PC-9 (cell line): ENCODE measurements at regions not wholly inside any gene's neighbourhood (a gene's known extent, or its start where the extent isn't known, plus 50 kb on each side); places are given as distances from the start of the nearest gene placed in this dataset.
A peak's percentile ranks its signal among the peaks of the same experiment; 100 is the strongest.
"Not testable (repeated sequence)": the region's sequence is repeated elsewhere in the genome, so short reads cannot be mapped to it uniquely, and the experiment has no call there.

ENCODE experiments used
- BruUV-seq: library from RNA; stranded (reverse); fragments of 400-500 nt; replicated peaks from 2 replicates; lab custom pipeline; 2021; lab: Mats Ljungman, UMichigan
- CTCF ChIA-PET: fragments of 300-600 bp; sonication (Branson Sonifier 250); formaldehyde crosslinking; loops from one replicate; lab custom pipeline; 2022; ENCODE audit warnings: antibody characterized with exemption; lab: Charles Lee
- POLR2A ChIA-PET: fragments of 300-600 bp; sonication (Branson Sonifier 250); formaldehyde crosslinking; loops from one replicate; lab custom pipeline; 2022; ENCODE audit warnings: antibody characterized with exemption; ENCODE audit not compliant: unreplicated experiment; lab: Charles Lee
- DNase-seq, 2 experiments: peaks; one replicate each; pipeline versions ENCODE4 v3.0.0 to v3.0.0-alpha.2; 2015 to 2022; ENCODE audit warnings: mixed read lengths in 1 of 2
- H2AFZ ChIP-seq: fragments of 200-600 bp; sonication (generic); 2 replicates; pipeline ENCODE4 v1.8.1; 2017; ENCODE audit warnings: antibody characterized with exemption
- H3F3A ChIP-seq: fragments of 200-600 bp; sonication (generic); 2 replicates; pipeline ENCODE4 v1.8.1; 2017; ENCODE audit warnings: antibody characterized with exemption, mild to moderate bottlenecking, low read depth; ENCODE audit not compliant: insufficient read depth
- H3K27ac ChIP-seq: fragments of 200-600 bp; sonication (generic); 2 replicates; pipeline ENCODE4 v1.6.1; 2016; ENCODE audit warnings: mixed run types
- H3K27me3 ChIP-seq: fragments of 200-600 bp; sonication (generic); 2 replicates; pipeline ENCODE4 v1.6.1; 2016; ENCODE audit warnings: low read depth, mixed run types; ENCODE audit not compliant: insufficient read depth
- H3K36me3 ChIP-seq: fragments of 200-600 bp; sonication (generic); 2 replicates; pipeline ENCODE4 v1.6.1; 2016; ENCODE audit warnings: low read depth, mixed run types
- H3K4me1 ChIP-seq: fragments of 200-600 bp; sonication (generic); replicated peaks from 2 replicates; pipeline ENCODE4 v1.6.1; 2016; ENCODE audit warnings: mixed run types; ENCODE audit not compliant: insufficient read depth
- H3K4me2 ChIP-seq: fragments of 200-600 bp; sonication (generic); 2 replicates; pipeline ENCODE4 v1.6.1; 2017; ENCODE audit warnings: mixed run types
- H3K4me3 ChIP-seq: fragments of 200-600 bp; sonication (generic); 2 replicates; pipeline ENCODE4 v1.6.1; 2016; ENCODE audit warnings: mixed run types
- H3K79me2 ChIP-seq: fragments of 200-600 bp; sonication (generic); 2 replicates; pipeline ENCODE4 v1.6.1; 2017; ENCODE audit warnings: low read depth, mixed run types
- H3K9me2 ChIP-seq: fragments of 200-600 bp; sonication (generic); 2 replicates; pipeline ENCODE4 v1.8.1; 2017; ENCODE audit warnings: mild to moderate bottlenecking; ENCODE audit not compliant: insufficient read depth
- H3K9me3 ChIP-seq: fragments of 200-600 bp; sonication (generic); 2 replicates; pipeline ENCODE4 v1.8.1; 2016; ENCODE audit warnings: low read depth; ENCODE audit not compliant: insufficient read depth
- H4K20me1 ChIP-seq: fragments of 200-600 bp; sonication (generic); 2 replicates; pipeline ENCODE4 v1.8.1; 2017; ENCODE audit not compliant: insufficient read depth
- CTCF ChIP-seq: fragments of 200-600 bp; sonication (generic); conservative IDR thresholded peaks from 2 replicates; pipeline ENCODE4 v1.6.1; 2017; ENCODE audit warnings: mixed run types, antibody characterized with exemption, mild to moderate bottlenecking, moderate library complexity
- EZH2 ChIP-seq: fragments of 200-600 bp; sonication (generic); IDR thresholded peaks from 2 replicates; pipeline ENCODE4 v1.8.0; 2017; ENCODE audit warnings: antibody characterized with exemption, low read depth
- intact Hi-C: fragments of 100-400 bp; cut with micrococcal nuclease; formaldehyde crosslinking; loops from one replicate; pipeline ENCODE4 v1.10.0; 2022; ENCODE audit not compliant: unreplicated experiment

- Histone ChIP-seq H3K9me2 (no peaks in the 10 kb centered on the region), H3K4me2 (no peak overlapping the region), H2AFZ (no peak overlapping the region), H3K9me3 (peaks cover 21% of the 10 kb centered on the region), H3K4me3 (no peak overlapping the region), H3K27ac (no peak overlapping the region), H3K36me3 (no peaks in the 10 kb centered on the region), H4K20me1 (no peaks in the 10 kb centered on the region), H3F3A (no peaks in the 10 kb centered on the region), H3K79me2 (no peaks in the 10 kb centered on the region), H3K4me1 (no peaks in the 10 kb centered on the region), H3K27me3 (no peaks in the 10 kb centered on the region)
- TF ChIP-seq EZH2: no peak
- TF ChIP-seq CTCF: no peak
- ChIA-PET CTCF (no interaction called here), POLR2A (no interaction called here)
- DNase-seq: no peak
- no TSS peak for BruUV-seq
- intact Hi-C loops: no loop called here
Observed at GRCh38 chr5:42317575-42317974, 105.7 kb upstream of the GHR start.

GRCh38 chr5:42319546-42319945 lies 103.7 kb upstream of the GHR start:
- BruUV-seq, POLR2A ChIA-PET, CTCF ChIA-PET, H3K4me2 ChIP-seq, H3F3A ChIP-seq, H3K4me3 ChIP-seq, H3K27me3 ChIP-seq, H2AFZ ChIP-seq, H4K20me1 ChIP-seq, H3K79me2 ChIP-seq, H3K4me1 ChIP-seq, H3K9me2 ChIP-seq, H3K36me3 ChIP-seq, intact Hi-C loops, H3K27ac ChIP-seq: not testable (repeated sequence)
- DNase-seq: peak; percentile 10 to 64
- peaks cover 21% of the 10 kb centered on the region for H3K9me3 ChIP-seq

GRCh38 chr5:42321785-42322184 lies 101.5 kb upstream of the GHR start:
- H3K9me3 ChIP-seq: peaks cover 21% of the 10 kb centered on the region
- BruUV-seq: no TSS peak
- H3K79me2 ChIP-seq: no peaks in the 10 kb centered on the region

More at GRCh38 chr5:42321785-42322184, 101.5 kb upstream of the GHR start:
- CTCF ChIA-PET: no interaction called here
- Histone ChIP-seq H3K36me3 (no peaks in the 10 kb centered on the region), H3K27ac (no peak overlapping the region), H2AFZ (no peak overlapping the region), H3F3A (no peaks in the 10 kb centered on the region), H4K20me1 (no peaks in the 10 kb centered on the region), H3K27me3 (no peaks in the 10 kb centered on the region), H3K9me2 (no peaks in the 10 kb centered on the region), H3K4me1 (no peaks in the 10 kb centered on the region), H3K4me3 (no peak overlapping the region), H3K4me2 (no peak overlapping the region)
- intact Hi-C loops: no loop called here
- TF ChIP-seq CTCF (no peak), EZH2 (no peak)
- DNase-seq: no peak
- POLR2A ChIA-PET: no interaction called here
